GM12892 (cell line): ENCODE measurements at regions not wholly inside any gene's neighbourhood (a gene's known extent, or its start where the extent isn't known, plus 50 kb on each side); places are given as distances from the start of the nearest gene placed in this dataset.

ENCODE experiments used
- DNase-seq: peaks from one replicate; pipeline ENCODE4 v3.0.0; 2011; ENCODE audit not compliant: insufficient read length
- FAIRE-seq: peaks from 2 replicates; lab custom pipeline; 2011; peaks lifted over from hg19 to GRCh38; lab: Jason Lieb, UNC
- POLR2A ChIP-seq: IDR thresholded peaks from 2 replicates; pipeline ENCODE4 v1.6.1; 2011; ENCODE audit warnings: low read depth, low read length, control low read depth
- POLR2AphosphoS5 ChIP-seq: IDR thresholded peaks from 2 replicates; pipeline ENCODE4 v1.6.1; 2011; ENCODE audit warnings: low read depth, low read length, control low read depth
- TAF1 ChIP-seq: IDR thresholded peaks from 2 replicates; pipeline ENCODE4 v1.6.1; 2011; ENCODE audit warnings: low read depth, mild to moderate bottlenecking, control low read depth, low read length, borderline replicate concordance

- DNase-seq (no peak), FAIRE-seq (no peak)
- TF ChIP-seq POLR2AphosphoS5 (no peak), TAF1 (no peak), POLR2A (no peak)
These were observed 76.4 kb downstream of the MBL2 start for GRCh38 chr10:52696232-52696631.

DNA sequence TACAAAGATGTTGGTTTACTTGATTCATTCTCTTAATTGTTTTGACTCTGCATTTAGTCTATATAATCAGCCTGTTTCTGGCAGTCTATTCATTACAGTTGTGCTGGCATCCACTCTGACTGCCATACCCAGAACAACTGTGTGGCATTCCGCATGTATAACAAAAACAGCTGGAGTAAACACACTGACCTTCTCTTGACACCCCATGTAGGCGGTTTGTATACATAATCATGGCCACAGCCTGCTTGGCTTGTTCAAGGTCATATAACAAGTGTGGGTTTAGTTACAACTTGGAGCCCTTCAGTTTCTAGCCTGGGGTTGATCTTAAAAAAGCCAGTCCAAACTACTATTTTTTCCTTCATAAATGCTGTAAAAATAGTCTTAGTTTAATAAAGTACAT, 70.9 kb downstream of the MBL2 start:
- FAIRE-seq (no peak), DNase-seq (no peak)
- no peak for TF ChIP-seq POLR2A
- TF ChIP-seq POLR2AphosphoS5: no peak
- TF ChIP-seq TAF1: no peak

GRCh38 chr10:52703451-52703850, 69.1 kb downstream of the MBL2 start:
- no peak for FAIRE-seq
- TF ChIP-seq POLR2AphosphoS5: no peak
- no peak for DNase-seq

- FAIRE-seq: peak; percentile 17
- TF ChIP-seq POLR2AphosphoS5: no peak
- no peak for TF ChIP-seq TAF1
- TF ChIP-seq POLR2A: no peak
- DNase-seq: no peak
These were observed 68.7 kb downstream of the MBL2 start for GRCh38 chr10:52703898-52704297.

DNA sequence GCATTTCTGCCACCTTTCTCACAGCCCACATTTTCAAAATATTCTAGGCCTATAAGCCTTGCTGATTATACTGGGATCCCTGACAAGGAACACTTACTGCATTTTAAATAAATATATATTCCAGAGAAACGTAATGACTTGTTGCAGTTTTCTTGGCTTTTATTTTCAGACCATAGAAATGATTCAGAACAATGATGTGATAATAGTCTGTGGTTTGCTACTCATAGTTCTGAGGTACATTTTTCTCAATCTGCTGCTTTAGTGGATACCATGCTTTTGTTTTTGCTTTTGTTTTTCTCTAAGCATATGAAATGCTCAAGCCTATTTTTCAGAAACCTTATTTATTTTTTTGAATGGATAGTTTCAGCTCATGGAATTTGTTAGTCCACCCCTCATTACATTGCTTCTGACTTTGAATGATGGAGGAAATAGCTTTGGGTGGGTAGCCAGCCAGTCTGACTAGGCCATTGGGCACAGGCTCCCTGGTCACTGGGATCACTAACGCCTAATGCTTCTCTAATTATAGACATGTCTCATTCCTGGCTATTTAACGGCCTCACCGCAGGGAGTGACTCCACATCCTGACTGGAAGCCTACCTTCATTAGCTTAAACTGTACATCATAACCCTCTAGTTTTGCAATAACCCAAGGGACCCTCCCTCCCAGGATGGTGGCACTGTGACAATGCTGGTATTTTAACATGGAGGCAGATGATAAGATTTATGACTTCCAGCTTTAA, 66.1 kb downstream of the MBL2 start:
- no peak for FAIRE-seq
- DNase-seq: no peak
- TF ChIP-seq POLR2AphosphoS5: no peak
- TF ChIP-seq POLR2A: no peak
- no peak for TF ChIP-seq TAF1
